ENCODE measurements at regions not wholly inside any gene's neighbourhood (a gene's known extent, or its start where the extent isn't known, plus 50 kb on each side); places are given as distances from the start of the nearest gene placed in this dataset.

GRCh38 chr13:50526661-50527071, 316.8 kb downstream of the DLEU7 start:
- TF ChIP-seq, protein P1, sequence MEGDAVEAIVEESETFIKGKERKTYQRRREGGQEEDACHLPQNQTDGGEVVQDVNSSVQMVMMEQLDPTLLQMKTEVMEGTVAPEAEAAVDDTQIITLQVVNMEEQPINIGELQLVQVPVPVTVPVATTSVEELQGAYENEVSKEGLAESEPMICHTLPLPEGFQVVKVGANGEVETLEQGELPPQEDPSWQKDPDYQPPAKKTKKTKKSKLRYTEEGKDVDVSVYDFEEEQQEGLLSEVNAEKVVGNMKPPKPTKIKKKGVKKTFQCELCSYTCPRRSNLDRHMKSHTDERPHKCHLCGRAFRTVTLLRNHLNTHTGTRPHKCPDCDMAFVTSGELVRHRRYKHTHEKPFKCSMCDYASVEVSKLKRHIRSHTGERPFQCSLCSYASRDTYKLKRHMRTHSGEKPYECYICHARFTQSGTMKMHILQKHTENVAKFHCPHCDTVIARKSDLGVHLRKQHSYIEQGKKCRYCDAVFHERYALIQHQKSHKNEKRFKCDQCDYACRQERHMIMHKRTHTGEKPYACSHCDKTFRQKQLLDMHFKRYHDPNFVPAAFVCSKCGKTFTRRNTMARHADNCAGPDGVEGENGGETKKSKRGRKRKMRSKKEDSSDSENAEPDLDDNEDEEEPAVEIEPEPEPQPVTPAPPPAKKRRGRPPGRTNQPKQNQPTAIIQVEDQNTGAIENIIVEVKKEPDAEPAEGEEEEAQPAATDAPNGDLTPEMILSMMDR (IDR thresholded peaks at IDR 0.05; ENCODE audit: low read depth, low read length), result no peak
- TF ChIP-seq POLR2A (IDR thresholded peaks at IDR 0.05; ENCODE audit: extremely low read depth, insufficient read length), result no peak
- TF ChIP-seq MYC (IDR thresholded peaks at IDR 0.05; ENCODE audit: low read depth, low read length), result no peak
- no peak for TF ChIP-seq MAX (IDR thresholded peaks at IDR 0.05; ENCODE audit: low read depth, low read length)
